ENCODE measurements at regions not wholly inside any gene's neighbourhood (a gene's known extent, or its start where the extent isn't known, plus 50 kb on each side); places are given as distances from the start of the nearest gene placed in this dataset.

GRCh38 chr10:62597226-62597625, 207.3 kb upstream of the ADO start:
- TF ChIP-seq CTCF (IDR thresholded peaks at IDR 0.05) = no peak
- TF ChIP-seq POLR2A (IDR thresholded peaks at IDR 0.05) = no peak
- no peak for TF ChIP-seq POLR2AphosphoS5 (IDR thresholded peaks at IDR 0.05)
